ENCODE measurements at regions not wholly inside any gene's neighbourhood (a gene's known extent, or its start where the extent isn't known, plus 50 kb on each side); places are given as distances from the start of the nearest gene placed in this dataset.

- H3K4me1 ChIP-seq (ENCODE audit: insufficient read depth, low read length) = no peaks in the 10 kb centered on the region
- TF ChIP-seq, protein P1, sequence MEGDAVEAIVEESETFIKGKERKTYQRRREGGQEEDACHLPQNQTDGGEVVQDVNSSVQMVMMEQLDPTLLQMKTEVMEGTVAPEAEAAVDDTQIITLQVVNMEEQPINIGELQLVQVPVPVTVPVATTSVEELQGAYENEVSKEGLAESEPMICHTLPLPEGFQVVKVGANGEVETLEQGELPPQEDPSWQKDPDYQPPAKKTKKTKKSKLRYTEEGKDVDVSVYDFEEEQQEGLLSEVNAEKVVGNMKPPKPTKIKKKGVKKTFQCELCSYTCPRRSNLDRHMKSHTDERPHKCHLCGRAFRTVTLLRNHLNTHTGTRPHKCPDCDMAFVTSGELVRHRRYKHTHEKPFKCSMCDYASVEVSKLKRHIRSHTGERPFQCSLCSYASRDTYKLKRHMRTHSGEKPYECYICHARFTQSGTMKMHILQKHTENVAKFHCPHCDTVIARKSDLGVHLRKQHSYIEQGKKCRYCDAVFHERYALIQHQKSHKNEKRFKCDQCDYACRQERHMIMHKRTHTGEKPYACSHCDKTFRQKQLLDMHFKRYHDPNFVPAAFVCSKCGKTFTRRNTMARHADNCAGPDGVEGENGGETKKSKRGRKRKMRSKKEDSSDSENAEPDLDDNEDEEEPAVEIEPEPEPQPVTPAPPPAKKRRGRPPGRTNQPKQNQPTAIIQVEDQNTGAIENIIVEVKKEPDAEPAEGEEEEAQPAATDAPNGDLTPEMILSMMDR (IDR thresholded peaks at IDR 0.05) = no peak
- H3K9me3 ChIP-seq (ENCODE audit: control insufficient read depth in 1 of 2, insufficient read depth in 1 of 2, low read length in 2 of 2) = peaks cover 0 to 5% of the 10 kb centered on the region in 2 experiments
- no peak for ATAC-seq (ENCODE audit: poor library complexity)
- Mint-ChIP-seq H3K4me1 (ENCODE audit: low read depth) (no peaks in the 10 kb centered on the region), H3K9me3 (peaks cover 3% of the 10 kb centered on the region), H3K36me3 (ENCODE audit: low read depth) (no peaks in the 10 kb centered on the region), H3K27me3 (peaks cover 13% of the 10 kb centered on the region), H3K27ac (no peak overlapping the region), H3K4me3 (no peak overlapping the region)
- no peaks in the 10 kb centered on the region for H3K36me3 ChIP-seq (ENCODE audit: insufficient read depth, low read length)
- H3K4me3 ChIP-seq (ENCODE audit: low read length) = no peak overlapping the region
- ChIA-PET CTCF (no interaction called here), POLR2A (no interaction called here)
- H3K27ac ChIP-seq (ENCODE audit: low read depth in 1 of 2, low read length in 2 of 2) = no peak overlapping the region
- intact Hi-C loops (cut with DNase I, micrococcal nuclease) = no loop called here
- no peaks in the 10 kb centered on the region for H3K27me3 ChIP-seq (ENCODE audit: control insufficient read depth in 1 of 2, insufficient read depth in 2 of 2, low read length in 2 of 2)
- DNase-seq = no peak
Measured at GRCh38 chr6:133699741-133700385, 189.1 kb upstream of the TCF21 start.

GRCh38 chr6:133701633-133702331, 187.1 kb upstream of the TCF21 start:
- TF ChIP-seq, protein P1 (IDR thresholded peaks at IDR 0.05) = no peak
- Mint-ChIP-seq H3K4me3 (no peak overlapping the region), H3K27ac (no peak overlapping the region)

DNA sequence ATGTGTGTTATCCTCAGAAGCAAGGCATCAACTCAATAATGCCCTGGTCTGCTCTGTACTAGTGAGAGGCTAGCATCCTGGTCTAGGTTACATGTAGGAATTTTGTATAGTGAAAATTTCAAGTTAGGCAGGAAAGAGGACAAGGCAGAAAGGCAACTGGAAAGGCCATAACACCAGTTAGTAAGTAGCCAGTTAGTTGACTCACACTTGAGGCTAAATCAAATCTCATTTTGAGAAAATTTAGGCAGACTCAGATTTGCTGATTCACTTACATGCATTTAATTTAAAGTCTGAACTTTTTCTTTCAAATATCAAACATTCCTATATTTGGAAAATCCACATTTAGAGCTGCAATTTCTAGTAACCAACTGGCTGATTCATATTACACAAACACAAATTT, 184.5 kb upstream of the TCF21 start:
- DNase-seq = no peak
- intact Hi-C loops (cut with DNase I, micrococcal nuclease) = no loop called here
- H3K36me3 ChIP-seq (ENCODE audit: insufficient read depth, low read length) = no peaks in the 10 kb centered on the region
- CTCF ChIA-PET = no interaction called here
- H3K4me1 Mint-ChIP-seq (ENCODE audit: low read depth) = no peaks in the 10 kb centered on the region
- peaks cover 13% of the 10 kb centered on the region for H3K27me3 Mint-ChIP-seq
- H3K9me3 ChIP-seq (ENCODE audit: control insufficient read depth in 1 of 2, insufficient read depth in 1 of 2, low read length in 2 of 2) = peaks cover 0 to 5% of the 10 kb centered on the region in 2 experiments
- H3K27ac ChIP-seq (ENCODE audit: low read depth in 1 of 2, low read length in 2 of 2) = no peak overlapping the region
- no peaks in the 10 kb centered on the region for H3K36me3 Mint-ChIP-seq (ENCODE audit: low read depth)
- H3K4me1 ChIP-seq (ENCODE audit: insufficient read depth, low read length) = no peaks in the 10 kb centered on the region
- no peak overlapping the region for H3K27ac Mint-ChIP-seq
- H3K27me3 ChIP-seq (ENCODE audit: control insufficient read depth in 1 of 2, insufficient read depth in 2 of 2, low read length in 2 of 2) = no peaks in the 10 kb centered on the region
- H3K9me3 Mint-ChIP-seq = peaks cover 3% of the 10 kb centered on the region
- H3K4me3 ChIP-seq (ENCODE audit: low read length) = no peak overlapping the region
- no peak for ATAC-seq (ENCODE audit: poor library complexity)
- POLR2A ChIA-PET = no interaction called here
- TF ChIP-seq, protein P1 (IDR thresholded peaks at IDR 0.05) = no peak
- H3K4me3 Mint-ChIP-seq = no peak overlapping the region

More at GRCh38 chr6:133701633-133702331, 187.1 kb upstream of the TCF21 start:
- ChIA-PET POLR2A (no interaction called here), CTCF (no interaction called here)
- intact Hi-C loops (cut with DNase I, micrococcal nuclease) = no loop called here
- no peak for DNase-seq
- Mint-ChIP-seq H3K9me3 (peaks cover 3% of the 10 kb centered on the region), H3K4me1 (ENCODE audit: low read depth) (no peaks in the 10 kb centered on the region), H3K36me3 (ENCODE audit: low read depth) (no peaks in the 10 kb centered on the region), H3K27me3 (peaks cover 13% of the 10 kb centered on the region)
- Histone ChIP-seq H3K4me3 (ENCODE audit: low read length) (no peak overlapping the region), H3K4me1 (ENCODE audit: insufficient read depth, low read length) (no peaks in the 10 kb centered on the region), H3K27ac (ENCODE audit: low read depth in 1 of 2, low read length in 2 of 2) (no peak overlapping the region), H3K9me3 (ENCODE audit: control insufficient read depth in 1 of 2, insufficient read depth in 1 of 2, low read length in 2 of 2) (peaks cover 0 to 5% of the 10 kb centered on the region in 2 experiments), H3K36me3 (ENCODE audit: insufficient read depth, low read length) (no peaks in the 10 kb centered on the region), H3K27me3 (ENCODE audit: control insufficient read depth in 1 of 2, insufficient read depth in 2 of 2, low read length in 2 of 2) (no peaks in the 10 kb centered on the region)
- no peak for ATAC-seq (ENCODE audit: poor library complexity)
